SK-N-SH (cell line): ENCODE measurements at regions not wholly inside any gene's neighbourhood (a gene's known extent, or its start where the extent isn't known, plus 50 kb on each side); places are given as distances from the start of the nearest gene placed in this dataset.

Experiments used
- CTCF ChIA-PET: fragments of 300-600, 350-600 bp; formaldehyde crosslinking; extraction: SDS; loops from one replicate; lab custom pipeline; 2021; lab: Yijun Ruan, JAX
- POLR2A ChIA-PET: fragments of 350-600 bp; sonication (Branson Sonifier 250); formaldehyde crosslinking; extraction: SDS; loops from one replicate; lab custom pipeline; 2020; ENCODE audit warnings: antibody characterized with exemption, inconsistent platforms; lab: Yijun Ruan, JAX
- DNase-seq: peaks from one replicate; pipeline ENCODE4 v3.0.0; 2012
- H2AFZ ChIP-seq: fragments of 200-600 bp; sonication (generic); 2 replicates; pipeline ENCODE4 v1.8.1; 2016; ENCODE audit warnings: antibody characterized with exemption, mild to moderate bottlenecking, low read depth
- H3F3A ChIP-seq: fragments of 200-600 bp; sonication (generic); replicated peaks from 2 replicates; pipeline ENCODE3; 2016; ENCODE audit warnings: antibody characterized with exemption, mild to moderate bottlenecking; ENCODE audit not compliant: insufficient read depth
- H3K27ac ChIP-seq, 2 experiments: fragments of 200-500 bp in 1 of 2; fragments of 200-600 bp in 1 of 2; sonication (Bioruptor generic) in 1 of 2; sonication (generic), shearing (Covaris generic) in 1 of 2; 2 replicates each; pipeline versions ENCODE4 v1.5.1 to v1.6.1; 2014 to 2016; ENCODE audit warnings: low read depth in 2 of 2, inconsistent platforms in 1 of 2, low read length in 1 of 2, mild to moderate bottlenecking in 1 of 2, mixed read lengths in 1 of 2
- H3K27me3 ChIP-seq: fragments of 200-600 bp; sonication (generic), shearing (Covaris generic); 2 replicates; pipeline ENCODE4 v1.6.1; 2016; ENCODE audit warnings: mixed run types; ENCODE audit not compliant: insufficient read depth
- H3K36me3 ChIP-seq, 2 experiments: fragments of 200-500 bp in 1 of 2; fragments of 200-600 bp in 1 of 2; sonication (Bioruptor generic) in 1 of 2; sonication (generic) in 1 of 2; replicated peaks in 1 of 2; 2 replicates each; pipeline versions ENCODE3 to v1.5.1; 2014 to 2016; ENCODE audit warnings: low read length in 1 of 2, mild to moderate bottlenecking in 1 of 2; ENCODE audit not compliant: insufficient read depth in 2 of 2, control insufficient read depth in 1 of 2
- H3K4me1 ChIP-seq, 2 experiments: fragments of 200-500 bp in 1 of 2; fragments of 200-600 bp in 1 of 2; sonication (Bioruptor generic) in 1 of 2; sonication (generic), shearing (Covaris generic) in 1 of 2; 2 replicates each; pipeline versions ENCODE4 v1.5.1 to v1.6.1; 2014 to 2016; ENCODE audit warnings: low read depth in 1 of 2, low read length in 1 of 2, mixed run types in 1 of 2; ENCODE audit not compliant: insufficient read depth in 2 of 2, control insufficient read depth in 1 of 2
- H3K4me2 ChIP-seq: fragments of 200-600 bp; sonication (generic), shearing (Covaris generic); 2 replicates; pipeline ENCODE4 v1.6.1; 2017; ENCODE audit warnings: mixed run types
- H3K4me3 ChIP-seq, 2 experiments: fragments of 200-500 bp in 1 of 2; fragments of 200-600 bp in 1 of 2; sonication (Bioruptor generic) in 1 of 2; sonication (generic), shearing (Covaris generic) in 1 of 2; 2 replicates each; pipeline versions ENCODE4 v1.5.1 to v1.8.1; 2014 to 2016; ENCODE audit warnings: low read depth in 2 of 2, inconsistent platforms in 1 of 2, low read length in 1 of 2, mild to moderate bottlenecking in 1 of 2, mixed read lengths in 1 of 2, moderate library complexity in 1 of 2
- H3K79me2 ChIP-seq: fragments of 200-600 bp; sonication (generic); 2 replicates; pipeline ENCODE4 v1.8.1; 2017; ENCODE audit warnings: mild to moderate bottlenecking; ENCODE audit not compliant: insufficient read depth
- H3K9ac ChIP-seq: fragments of 200-600 bp; sonication (generic); 2 replicates; pipeline ENCODE4 v1.6.1; 2017; ENCODE audit warnings: mixed run types
- H3K9me2 ChIP-seq: fragments of 200-600 bp; sonication (generic); 2 replicates; pipeline ENCODE4 v1.6.1; 2017; ENCODE audit warnings: mixed run types
- H3K9me3 ChIP-seq: fragments of 200-600 bp; sonication (generic); 2 replicates; pipeline ENCODE4 v1.6.1; 2017; ENCODE audit warnings: mixed run types, mild to moderate bottlenecking, moderate library complexity
- H4K20me1 ChIP-seq: fragments of 200-600 bp; sonication (generic); 2 replicates; pipeline ENCODE4 v1.6.1; 2017; ENCODE audit warnings: mild to moderate bottlenecking, mixed run types; ENCODE audit not compliant: insufficient read depth
- CHD2 ChIP-seq: fragments of 150-350 bp; IDR thresholded peaks from 2 replicates; pipeline ENCODE4 v1.6.1; 2018; ENCODE audit warnings: low read length; ENCODE audit not compliant: partially characterized antibody
- EZH2phosphoT487 ChIP-seq: fragments of 200-600 bp; sonication (generic); IDR thresholded peaks from 2 replicates; pipeline ENCODE4 v1.6.1; 2017; ENCODE audit warnings: low read depth, mixed run types, mild to moderate bottlenecking, antibody characterized with exemption, moderate library complexity, borderline replicate concordance
- FOXJ3 ChIP-seq: sonication (generic); formaldehyde crosslinking; IDR thresholded peaks from 2 replicates; pipeline ENCODE4 v1.5.1; 2020; ENCODE audit warnings: mild to moderate bottlenecking, missing genetic modification reagents
- FOXM1 ChIP-seq: IDR thresholded peaks from 2 replicates; pipeline ENCODE4 v1.4.0; 2012; ENCODE audit warnings: low read depth, mild to moderate bottlenecking
- JUND ChIP-seq: IDR thresholded peaks from 2 replicates; pipeline ENCODE4 v1.4.0; 2012
- MAX ChIP-seq: IDR thresholded peaks from 2 replicates; pipeline ENCODE4 v1.4.0; 2012; ENCODE audit warnings: low read depth
- MEF2A ChIP-seq: IDR thresholded peaks from 2 replicates; pipeline ENCODE4 v1.4.0; 2012; ENCODE audit warnings: low read depth, borderline replicate concordance
- NFIC ChIP-seq: IDR thresholded peaks from 2 replicates; pipeline ENCODE4 v1.4.0; 2012; ENCODE audit warnings: borderline replicate concordance
- NRF1 ChIP-seq: IDR thresholded peaks from 2 replicates; pipeline ENCODE4 v1.6.1; 2012; ENCODE audit warnings: low read depth, mild to moderate bottlenecking, low read length
- RCOR1 ChIP-seq: fragments of 150-350 bp; IDR thresholded peaks from 2 replicates; pipeline ENCODE4 v1.6.1; 2017; ENCODE audit warnings: antibody characterized with exemption, low read length
- REST ChIP-seq: IDR thresholded peaks from 2 replicates; pipeline ENCODE4 v1.6.1; 2012; ENCODE audit warnings: mild to moderate bottlenecking, low read depth, low read length, moderate library complexity
- RFX5 ChIP-seq: IDR thresholded peaks from 2 replicates; pipeline ENCODE4 v1.6.1; 2012; ENCODE audit warnings: mild to moderate bottlenecking, improper control_type of control experiment, low read length
- SIN3A ChIP-seq: IDR thresholded peaks from 2 replicates; pipeline ENCODE4 v1.6.1; 2012; ENCODE audit warnings: low read depth, mild to moderate bottlenecking, low read length, moderate library complexity, borderline replicate concordance
- TCF12 ChIP-seq: IDR thresholded peaks from 2 replicates; pipeline ENCODE4 v1.4.0; 2012
- USF1 ChIP-seq: IDR thresholded peaks from 2 replicates; pipeline ENCODE4 v1.4.0; 2012; ENCODE audit warnings: low read depth, borderline replicate concordance
- USF2 ChIP-seq: fragments of 150-350 bp; IDR thresholded peaks from 2 replicates; pipeline ENCODE4 v1.6.1; 2017; ENCODE audit warnings: antibody characterized with exemption, low read length, low read depth, borderline replicate concordance
- YY1 ChIP-seq: IDR thresholded peaks from 2 replicates; pipeline ENCODE4 v1.4.0; 2012; ENCODE audit warnings: low read depth, mild to moderate bottlenecking
- WGBS: methylation state at CpG from one replicate; pipeline ENCODE4 v1.1.6; 2017; ENCODE audit warnings: low lambda C conversion rate; 5-methylcytosine and 5-hydroxymethylcytosine counted together

GRCh38 chr9:103809745-103810144 lies 284.4 kb upstream of the SMC2 start (continued):
- TF ChIP-seq REST (no peak), EZH2phosphoT487 (no peak)

- DNase-seq: no peak
- Histone ChIP-seq H2AFZ (peak overlapping the region; percentile 23; the same call in 1 of the 2 replicates), H3F3A (no peaks in the 10 kb centered on the region), H3K79me2 (no peaks in the 10 kb centered on the region), H3K9ac (no peak overlapping the region), H3K4me2 (no peak overlapping the region), H3K9me2 (no peaks in the 10 kb centered on the region), H3K9me3 (no peaks in the 10 kb centered on the region), H3K27ac (no peak overlapping the region), H3K4me3 (no peak overlapping the region), H3K27me3 (no peaks in the 10 kb centered on the region), H4K20me1 (no peaks in the 10 kb centered on the region), H3K36me3 (no peaks in the 10 kb centered on the region), H3K4me1 (no peaks in the 10 kb centered on the region)
- CTCF ChIA-PET: no interaction called here
- POLR2A ChIA-PET: no interaction called here
- TF ChIP-seq NFIC: no peak
- no peak for TF ChIP-seq SIN3A
- no peak for TF ChIP-seq FOXJ3
Measured at GRCh38 chr9:103811462-103811861, 282.6 kb upstream of the SMC2 start.

- 41% methylated on average over 4 of the region's 4 CpGs for WGBS
Measured at GRCh38 chr9:103816146-103816545, 278.0 kb upstream of the SMC2 start.

More at GRCh38 chr9:103816146-103816545, 278.0 kb upstream of the SMC2 start:
- Histone ChIP-seq H3K79me2 (no peaks in the 10 kb centered on the region), H3K27me3 (no peaks in the 10 kb centered on the region), H3K4me3 (no peak overlapping the region), H3F3A (no peaks in the 10 kb centered on the region), H3K4me2 (no peak overlapping the region)
- no peak for DNase-seq
- POLR2A ChIA-PET: no interaction called here
- TF ChIP-seq NRF1 (no peak), NFIC (no peak), FOXM1 (no peak), EZH2phosphoT487 (no peak), USF1 (no peak), CHD2 (no peak), TCF12 (no peak), MEF2A (no peak), SIN3A (no peak), FOXJ3 (no peak), RCOR1 (no peak), RFX5 (no peak), YY1 (no peak), MAX (no peak), USF2 (no peak), JUND (no peak)
- TF ChIP-seq, all 33 proteins: peak for 0
- Histone ChIP-seq H3K9me2 (no peaks in the 10 kb centered on the region), H2AFZ (no peak overlapping the region), H3K9me3 (no peaks in the 10 kb centered on the region), H3K36me3 (no peaks in the 10 kb centered on the region), H4K20me1 (no peaks in the 10 kb centered on the region), H3K9ac (no peak overlapping the region), H3K4me1 (no peaks in the 10 kb centered on the region), H3K27ac (no peak overlapping the region)
- CTCF ChIA-PET: no interaction called here
